H1 (cell line): ENCODE measurements at regions not wholly inside any gene's neighbourhood (a gene's known extent, or its start where the extent isn't known, plus 50 kb on each side); places are given as distances from the start of the nearest gene placed in this dataset.

Source experiments
- CTCF ChIA-PET: fragments of 300-600 bp; sonication (Branson Sonifier 250); formaldehyde crosslinking; loops from one replicate; lab custom pipeline; 2021; ENCODE audit not compliant: partially characterized antibody; lab: Charles Lee
- POLR2A ChIA-PET: fragments of 300-600 bp; sonication (Branson Sonifier 250); formaldehyde crosslinking; loops from one replicate; lab custom pipeline; 2021; ENCODE audit warnings: inconsistent platforms; ENCODE audit not compliant: partially characterized antibody; lab: Charles Lee
- DNase-seq, 2 experiments: peaks; one replicate each; pipeline versions ENCODE4 v3.0.0 to v3.0.0-alpha.2; 2010 to 2022; ENCODE audit warnings: low spot score in 2 of 2, low read depth in 1 of 2, mixed read lengths in 1 of 2
- FAIRE-seq: peaks from 2 replicates; lab custom pipeline; 2011; peaks lifted over from hg19 to GRCh38; lab: Jason Lieb, UNC
- H2AFZ ChIP-seq: 2 replicates; pipeline ENCODE4 v1.8.1; 2012; ENCODE audit warnings: low read length, inconsistent platforms
- H2AK5ac ChIP-seq: 2 replicates; pipeline ENCODE4 v1.6.1; 2013; ENCODE audit warnings: low read depth, low read length
- H2BK120ac ChIP-seq: replicated peaks from 2 replicates; pipeline ENCODE3; 2013; ENCODE audit warnings: low read depth, low read length, inconsistent platforms
- H2BK12ac ChIP-seq: 2 replicates; pipeline ENCODE4 v1.6.1; 2013; ENCODE audit warnings: low read depth, low read length
- H2BK15ac ChIP-seq: 2 replicates; pipeline ENCODE4 v1.6.1; 2013; ENCODE audit warnings: low read length
- H2BK20ac ChIP-seq: 2 replicates; pipeline ENCODE4 v1.6.1; 2013; ENCODE audit warnings: low read length
- H2BK5ac ChIP-seq: 2 replicates; pipeline ENCODE4 v1.6.1; 2013; ENCODE audit warnings: low read depth, low read length
- H3K14ac ChIP-seq: 2 replicates; pipeline ENCODE4 v1.6.1; 2013; ENCODE audit warnings: inconsistent platforms; ENCODE audit not compliant: insufficient read length
- H3K18ac ChIP-seq: 2 replicates; pipeline ENCODE4 v1.6.1; 2013; ENCODE audit warnings: low read length; ENCODE audit errors: extremely low read depth
- H3K23ac ChIP-seq: 2 replicates; pipeline ENCODE4 v1.6.1; 2013; ENCODE audit warnings: inconsistent platforms; ENCODE audit not compliant: insufficient read length
- H3K23me2 ChIP-seq: 2 replicates; pipeline ENCODE4 v1.6.1; 2013; ENCODE audit warnings: low read depth, low read length
- H3K27ac ChIP-seq: 2 replicates; pipeline ENCODE4 v1.6.1; 2011; ENCODE audit warnings: low read depth, low read length, inconsistent platforms
- H3K27me3 ChIP-seq, 4 experiments: replicated peaks in 1 of 4; 1 replicate in 1 of 4; 2 replicates in 3 of 4; pipeline versions ENCODE4 v1.6.1 to v1.8.1; 2011 to 2013; ENCODE audit warnings: low read length in 3 of 4, mild to moderate bottlenecking in 3 of 4, inconsistent platforms in 2 of 4, mixed read lengths in 2 of 4, moderate library complexity in 1 of 4; ENCODE audit not compliant: control insufficient read depth in 3 of 4, insufficient read depth in 3 of 4; ENCODE audit errors: extremely low read depth in 1 of 4
- H3K36me3 ChIP-seq, 4 experiments: 2 replicates each; pipeline versions ENCODE4 v1.6.1 to v1.8.1; 2011 to 2013; ENCODE audit warnings: mild to moderate bottlenecking in 4 of 4, low read length in 3 of 4, moderate library complexity in 2 of 4, control low read depth in 1 of 4, inconsistent platforms in 1 of 4; ENCODE audit not compliant: insufficient read depth in 4 of 4, control insufficient read depth in 2 of 4
- H3K4ac ChIP-seq: replicated peaks from 2 replicates; pipeline ENCODE3; 2013; ENCODE audit warnings: low read length, low read depth, mixed read lengths, inconsistent platforms; ENCODE audit not compliant: insufficient read length
- H3K4me1 ChIP-seq, 4 experiments: replicated peaks in 1 of 4; 1 replicate in 1 of 4; 2 replicates in 3 of 4; pipeline versions ENCODE4 v1.6.1 to v1.8.1; 2011 to 2013; ENCODE audit warnings: low read length in 3 of 4, inconsistent platforms in 2 of 4, mixed read lengths in 1 of 4; ENCODE audit not compliant: insufficient read depth in 4 of 4, control insufficient read depth in 3 of 4
- H3K4me2 ChIP-seq, 2 experiments: 2 replicates each; pipeline versions ENCODE4 v1.6.1 to v1.8.1; 2011 to 2013; ENCODE audit warnings: low read depth in 2 of 2, low read length in 2 of 2, control low read depth in 1 of 2, inconsistent platforms in 1 of 2, mild to moderate bottlenecking in 1 of 2; ENCODE audit not compliant: insufficient read depth in 1 of 2
- H3K4me3 ChIP-seq, 4 experiments: fragments of 200-600, 300-600 bp in 1 of 4; sonication (generic), shearing (Covaris generic), sonication (Bioruptor Twin) in 1 of 4; 2 replicates each; pipeline versions ENCODE4 v1.5.1 to v1.8.1; 2011 to 2016; ENCODE audit warnings: low read length in 4 of 4, low read depth in 3 of 4, control low read depth in 2 of 4, inconsistent platforms in 2 of 4, mild to moderate bottlenecking in 2 of 4, mixed read lengths in 1 of 4, moderate library complexity in 1 of 4; ENCODE audit not compliant: insufficient read depth in 2 of 4; ENCODE audit errors: extremely low read depth in 1 of 4
- H3K56ac ChIP-seq: replicated peaks from 2 replicates; pipeline ENCODE3; 2013; ENCODE audit warnings: low read depth, mild to moderate bottlenecking, mixed read lengths, low read length, inconsistent platforms; ENCODE audit not compliant: insufficient read length
- H3K79me1 ChIP-seq: 2 replicates; pipeline ENCODE4 v1.6.1; 2013; ENCODE audit warnings: low read depth, low read length, control low read depth
- H3K79me2 ChIP-seq, 2 experiments: 2 replicates each; pipeline versions ENCODE4 v1.6.1 to v1.8.1; 2012 to 2013; ENCODE audit warnings: low read length in 2 of 2, mild to moderate bottlenecking in 2 of 2, inconsistent platforms in 1 of 2; ENCODE audit not compliant: insufficient read depth in 2 of 2, control insufficient read depth in 1 of 2
- H3K9ac ChIP-seq, 4 experiments: replicated peaks in 1 of 4; 1 replicate in 1 of 4; 2 replicates in 3 of 4; pipeline versions ENCODE4 v1.6.1 to v1.8.1; 2011 to 2013; ENCODE audit warnings: low read depth in 3 of 4, low read length in 3 of 4, control low read depth in 2 of 4, mild to moderate bottlenecking in 2 of 4, moderate library complexity in 2 of 4, inconsistent platforms in 1 of 4; ENCODE audit errors: extremely low read depth in 1 of 4
- H3K9me3 ChIP-seq, 2 experiments: 2 replicates each; pipeline versions ENCODE4 v1.6.1 to v1.8.1; 2012 to 2013; ENCODE audit warnings: mild to moderate bottlenecking in 2 of 2, moderate library complexity in 2 of 2, control low read depth in 1 of 2, inconsistent platforms in 1 of 2, low read depth in 1 of 2, low read length in 1 of 2, mixed read lengths in 1 of 2; ENCODE audit not compliant: insufficient read depth in 2 of 2
- H4K20me1 ChIP-seq, 2 experiments: replicated peaks in 1 of 2; 2 replicates each; pipeline versions ENCODE3 to v1.8.1; 2011 to 2013; ENCODE audit warnings: inconsistent platforms in 2 of 2, low read length in 2 of 2, mild to moderate bottlenecking in 1 of 2; ENCODE audit not compliant: insufficient read depth in 2 of 2, control insufficient read depth in 1 of 2
- H4K5ac ChIP-seq: 2 replicates; pipeline ENCODE4 v1.6.1; 2013; ENCODE audit warnings: low read length, low read depth, mixed read lengths, inconsistent platforms; ENCODE audit not compliant: insufficient read length
- H4K8ac ChIP-seq: 2 replicates; pipeline ENCODE4 v1.8.0; 2013; ENCODE audit warnings: mild to moderate bottlenecking, moderate library complexity, low read length, inconsistent platforms; ENCODE audit not compliant: insufficient read depth; ENCODE audit errors: extremely low read depth
- H4K91ac ChIP-seq: replicated peaks from 2 replicates; pipeline ENCODE3; 2013; ENCODE audit warnings: low read length, mixed read lengths, inconsistent platforms; ENCODE audit not compliant: insufficient read length
- POLR2A ChIP-seq, 2 experiments: IDR thresholded peaks; 1 replicate in 1 of 2; 2 replicates in 1 of 2; pipeline ENCODE4 v1.6.1; 2011; ENCODE audit warnings: low read depth in 2 of 2, low read length in 2 of 2, mild to moderate bottlenecking in 2 of 2; ENCODE audit errors: control extremely low read depth in 1 of 2
- WGBS, 2 experiments: shearing (Covaris generic) in 1 of 2; methylation state at CpG; one replicate each; pipeline versions ENCODE4 v1.1.6 to v1.1.7; 2013 to 2015; ENCODE audit warnings: low lambda C conversion rate in 2 of 2, mixed read lengths in 2 of 2, inconsistent platforms in 1 of 2, low coverage in 1 of 2, missing lambda C conversion rate in 1 of 2; ENCODE audit not compliant: insufficient replicate concordance in 2 of 2, insufficient coverage in 1 of 2, insufficient read length in 1 of 2; ENCODE audit errors: extremely low coverage in 1 of 2, missing lambda C conversion rate in 1 of 2; 5-methylcytosine and 5-hydroxymethylcytosine counted together
- TF ChIP-seq, protein P1 (sequence below): IDR thresholded peaks from 2 replicates; pipeline ENCODE4 v1.6.1; 2012; ENCODE audit warnings: inconsistent platforms

DNA sequence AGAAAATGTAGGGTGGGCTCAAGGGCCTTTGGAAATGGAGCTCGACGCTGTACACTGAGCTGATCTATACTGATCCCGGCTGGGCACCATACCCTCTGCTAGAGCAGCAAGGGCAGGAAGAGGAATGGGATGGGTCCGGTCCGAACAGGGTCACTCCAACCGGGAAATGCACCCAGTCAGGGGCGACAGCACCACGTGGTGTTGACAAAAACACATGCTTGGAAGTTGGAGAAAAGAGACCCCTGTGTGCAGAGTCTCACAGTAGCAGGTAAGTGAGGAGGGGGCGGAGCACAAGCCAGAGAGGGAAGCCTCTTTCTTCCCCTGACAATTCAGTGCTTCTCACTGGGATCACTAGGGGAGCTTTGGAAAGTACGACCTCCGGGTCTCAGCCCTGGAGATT lies 84.1 kb upstream of the ASB18 start:
- 83% methylated on average over 11 of the region's 11 CpGs; no CpG with 5 or more reads in 1 of the 2 experiments for WGBS, 2 experiments

More for the DNA sequence above, 84.1 kb upstream of the ASB18 start:
- Histone ChIP-seq H3K4me1 (peaks cover 0 to 2% (median under 1%) of the 10 kb centered on the region in 4 experiments; a peak in 3 of 7 replicates), H4K20me1 (no peaks in the 10 kb centered on the region), H4K91ac (no peak overlapping the region), H2BK120ac (no peak overlapping the region), H3K4ac (no peak overlapping the region), H3K4me3 (no peak overlapping the region), H4K5ac (no peak overlapping the region), H2AK5ac (no peak overlapping the region), H2BK20ac (no peak overlapping the region), H3K23me2 (no peaks in the 10 kb centered on the region), H3K14ac (no peak overlapping the region), H3K4me2 (no peak overlapping the region), H3K9ac (no peak overlapping the region), H3K27ac (no peak overlapping the region), H4K8ac (no peak overlapping the region), H3K79me2 (no peaks in the 10 kb centered on the region), H3K9me3 (no peaks in the 10 kb centered on the region), H3K79me1 (no peaks in the 10 kb centered on the region), H2BK12ac (no peak overlapping the region), H2AFZ (no peak overlapping the region), H3K23ac (no peak overlapping the region), H2BK15ac (no peak overlapping the region), H3K27me3 (no peaks in the 10 kb centered on the region), H2BK5ac (0 out of 2 replicates have a peak overlapping the region, but pooled peaks have one; percentile 28), H3K18ac (no peak overlapping the region), H3K36me3 (no peaks in the 10 kb centered on the region), H3K56ac (no peak overlapping the region)
- DNase-seq (no peak), FAIRE-seq (no peak)
- POLR2A ChIA-PET = no interaction called here
- TF ChIP-seq POLR2A (IDR thresholded peaks at IDR 0.05; ENCODE audit: control extremely low read depth in 1 of 2, low read depth in 2 of 2, low read length in 2 of 2) = no peak
- TF ChIP-seq, protein P1, sequence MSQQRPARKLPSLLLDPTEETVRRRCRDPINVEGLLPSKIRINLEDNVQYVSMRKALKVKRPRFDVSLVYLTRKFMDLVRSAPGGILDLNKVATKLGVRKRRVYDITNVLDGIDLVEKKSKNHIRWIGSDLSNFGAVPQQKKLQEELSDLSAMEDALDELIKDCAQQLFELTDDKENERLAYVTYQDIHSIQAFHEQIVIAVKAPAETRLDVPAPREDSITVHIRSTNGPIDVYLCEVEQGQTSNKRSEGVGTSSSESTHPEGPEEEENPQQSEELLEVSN = 0 out of 2 replicates have a peak, but pooled peaks have one; percentile 26
- CTCF ChIA-PET = interaction anchor here (0.6 to 1.9 kb wide), 12 partner anchors 11 to 1305 kb away, joined by 3 to 13 read pairs (median 4); partner anchors contain the start of gene ACKR3
